ENCODE measurements at regions not wholly inside any gene's neighbourhood (a gene's known extent, or its start where the extent isn't known, plus 50 kb on each side); places are given as distances from the start of the nearest gene placed in this dataset.

GRCh38 chr9:108765265-108765664 lies 90.5 kb downstream of the ACTL7B start:
- TF ChIP-seq POLR2AphosphoS5 (IDR thresholded peaks at IDR 0.05) (no peak), CTCF (IDR thresholded peaks at IDR 0.05) (no peak), POLR2A (IDR thresholded peaks at IDR 0.05) (no peak)

All from transverse colon (tissue), 4 donors.